ENCODE measurements at regions not wholly inside any gene's neighbourhood (a gene's known extent, or its start where the extent isn't known, plus 50 kb on each side); places are given as distances from the start of the nearest gene placed in this dataset.
A peak's percentile ranks its signal among the peaks of the same experiment; 100 is the strongest.
"Not testable (repeated sequence)": the region's sequence is repeated elsewhere in the genome, so short reads cannot be mapped to it uniquely, and the experiment has no call there.

- DNase-seq: no peak
These were observed 115.8 kb downstream of the MPP7 start for GRCh38 chr10:28186887-28187578.

DNA sequence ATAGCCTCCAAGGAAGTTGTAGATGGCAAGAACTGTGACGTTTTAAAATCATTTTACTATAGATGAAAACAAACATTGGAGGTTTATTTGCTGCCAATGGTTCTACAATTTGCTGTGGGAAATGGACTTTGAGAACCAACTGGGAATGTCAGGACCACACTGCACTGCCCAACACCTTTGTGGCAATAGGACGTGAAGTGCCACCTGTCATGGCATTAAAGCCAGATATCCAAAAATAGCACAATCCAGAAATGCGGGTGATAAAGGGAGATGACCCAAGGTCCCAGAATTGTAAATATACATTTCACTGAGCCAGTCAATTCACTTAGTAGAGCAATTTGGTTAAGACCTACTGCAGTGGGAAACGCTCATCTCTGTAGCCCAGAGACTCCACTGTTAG is 116.4 kb downstream of the MPP7 start:
- DNase-seq: no peak

DNA sequence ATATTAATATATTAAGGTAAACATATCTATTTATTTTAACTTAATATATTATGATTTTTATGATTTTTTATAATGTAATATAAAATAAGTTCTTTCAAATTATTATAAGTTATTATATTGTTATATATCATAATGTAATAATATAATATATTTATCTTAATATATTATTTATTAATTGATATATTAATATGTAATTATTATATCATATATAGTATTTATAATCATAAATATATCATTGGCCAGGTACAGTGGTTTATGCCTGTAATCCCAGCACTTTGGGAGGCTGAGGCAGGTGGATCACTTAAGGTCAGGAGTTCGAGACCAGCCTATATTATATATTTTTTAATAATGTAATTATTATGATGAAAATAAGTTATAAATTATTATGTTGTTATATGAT is 118.1 kb downstream of the MPP7 start:
- DNase-seq: no peak

- no peak for DNase-seq
These were observed 121.3 kb downstream of the MPP7 start for GRCh38 chr10:28181478-28182096.

GRCh38 chr10:28180654-28181053 is 122.2 kb downstream of the MPP7 start:
- no peak for DNase-seq

- DNase-seq: no peak
These were observed 123.1 kb downstream of the MPP7 start for GRCh38 chr10:28179743-28180099.

- peak; percentile 85 for DNase-seq
These were observed 123.7 kb downstream of the MPP7 start for GRCh38 chr10:28179006-28179742.

DNA sequence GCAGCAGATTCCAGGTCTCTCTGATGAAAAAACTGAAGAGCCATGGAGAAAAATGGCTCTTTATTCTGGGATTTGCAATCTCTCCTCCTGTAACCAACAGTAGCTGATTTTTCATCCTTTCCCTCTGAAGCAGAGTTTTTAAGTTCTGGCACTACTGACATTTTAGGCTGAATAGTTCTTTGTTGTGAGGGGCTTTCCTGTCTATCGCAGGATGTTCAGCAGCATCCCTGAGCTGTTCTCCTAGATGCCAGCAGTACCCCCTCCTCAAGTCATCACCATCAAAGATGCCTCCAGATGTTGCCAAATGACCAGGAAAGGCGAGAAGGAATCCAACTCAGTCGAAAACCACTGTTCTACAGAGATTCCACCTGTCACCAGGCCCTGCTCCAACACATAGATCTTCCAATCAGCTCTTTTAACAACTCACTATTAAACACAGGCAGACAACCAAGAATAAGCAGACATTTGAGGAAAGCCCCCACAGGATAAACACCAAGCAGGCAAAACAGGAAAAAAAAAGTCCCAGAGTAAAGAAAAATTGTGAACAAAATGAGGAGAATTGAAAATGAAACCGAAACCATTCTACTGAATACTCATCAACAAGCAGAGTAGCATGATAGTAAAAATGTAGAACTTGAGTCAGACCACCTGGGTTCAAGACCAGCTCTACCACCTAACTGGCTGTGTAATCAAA is 124.8 kb downstream of the MPP7 start:
- peak; percentile 19 for DNase-seq

- not testable (repeated sequence) for DNase-seq
These were observed 126.4 kb downstream of the MPP7 start for GRCh38 chr10:28176498-28176897.

DNA sequence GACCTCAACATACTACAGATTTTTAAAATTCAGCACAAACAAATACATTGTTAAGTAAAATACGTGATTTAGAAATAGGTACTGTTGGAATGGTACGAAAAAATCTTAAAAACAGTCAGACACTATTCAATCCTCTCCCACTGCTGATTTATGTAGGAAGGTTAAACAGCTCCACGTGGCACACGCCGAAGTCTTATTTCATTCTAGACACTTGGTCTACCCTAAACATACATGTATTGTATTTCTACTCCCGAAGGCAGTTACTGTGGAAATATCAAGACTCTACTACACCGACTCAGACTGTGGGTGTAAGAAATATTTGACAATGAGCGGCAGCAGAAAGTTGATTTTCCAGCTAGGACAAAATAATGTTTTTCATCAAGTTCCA is 130.6 kb downstream of the MPP7 start:
- no peak for DNase-seq

- DNase-seq: no peak
These were observed 131.2 kb downstream of the MPP7 start for GRCh38 chr10:28171468-28172222.

DNA sequence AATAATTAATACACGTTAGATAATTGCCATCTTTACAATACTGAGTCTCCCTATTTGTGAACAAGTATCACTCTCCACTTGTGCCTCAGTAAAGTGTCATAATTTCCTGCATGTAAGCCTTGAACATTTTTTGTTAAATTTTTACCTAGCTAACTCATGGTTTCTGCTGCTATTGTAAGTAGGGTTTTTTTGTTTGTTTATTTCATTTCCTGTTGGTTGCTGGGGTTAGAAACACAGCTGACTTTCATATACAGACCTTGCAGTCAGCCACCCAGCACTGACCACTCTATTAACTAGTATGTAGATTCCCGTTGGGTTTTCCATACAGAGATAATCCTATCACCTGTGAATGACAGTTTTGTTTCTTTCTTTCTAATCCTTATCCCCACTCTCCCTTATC is 133.3 kb downstream of the MPP7 start:
- no peak for DNase-seq

GRCh38 chr10:28160866-28161405 is 141.9 kb downstream of the MPP7 start:
- no peak for DNase-seq

- DNase-seq: no peak
These were observed 145.5 kb downstream of the MPP7 start for GRCh38 chr10:28157379-28157778.

GRCh38 chr10:28155726-28156125 is 147.1 kb downstream of the MPP7 start:
- no peak for DNase-seq

- DNase-seq: no peak
These were observed 151.2 kb downstream of the MPP7 start for GRCh38 chr10:28151636-28152035.

DNA sequence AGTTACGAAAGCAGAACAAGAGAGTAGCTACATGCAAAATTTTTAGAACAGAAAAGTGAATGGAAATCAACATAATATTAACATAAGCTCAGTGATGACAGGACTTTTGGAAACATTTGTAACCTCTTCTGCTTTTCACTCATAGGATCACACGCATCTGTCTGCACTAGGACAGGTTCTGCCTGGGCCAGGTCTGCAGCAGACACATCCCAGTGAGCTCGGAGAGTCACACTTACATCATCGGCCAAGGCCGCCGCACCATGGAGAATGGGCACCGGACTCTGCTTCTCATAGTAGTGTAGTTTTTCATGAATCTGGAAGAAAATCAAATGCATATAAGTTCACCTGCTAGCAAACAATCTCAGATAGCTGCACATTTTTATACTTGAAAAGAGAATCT is 150.9 kb upstream of the ODAD2 start:
- no peak for DNase-seq

- no peak for DNase-seq
These were observed 148.8 kb upstream of the ODAD2 start for GRCh38 chr10:28147706-28148105.

- no peak for DNase-seq
These were observed 140.3 kb upstream of the ODAD2 start for GRCh38 chr10:28139138-28139537.

DNA sequence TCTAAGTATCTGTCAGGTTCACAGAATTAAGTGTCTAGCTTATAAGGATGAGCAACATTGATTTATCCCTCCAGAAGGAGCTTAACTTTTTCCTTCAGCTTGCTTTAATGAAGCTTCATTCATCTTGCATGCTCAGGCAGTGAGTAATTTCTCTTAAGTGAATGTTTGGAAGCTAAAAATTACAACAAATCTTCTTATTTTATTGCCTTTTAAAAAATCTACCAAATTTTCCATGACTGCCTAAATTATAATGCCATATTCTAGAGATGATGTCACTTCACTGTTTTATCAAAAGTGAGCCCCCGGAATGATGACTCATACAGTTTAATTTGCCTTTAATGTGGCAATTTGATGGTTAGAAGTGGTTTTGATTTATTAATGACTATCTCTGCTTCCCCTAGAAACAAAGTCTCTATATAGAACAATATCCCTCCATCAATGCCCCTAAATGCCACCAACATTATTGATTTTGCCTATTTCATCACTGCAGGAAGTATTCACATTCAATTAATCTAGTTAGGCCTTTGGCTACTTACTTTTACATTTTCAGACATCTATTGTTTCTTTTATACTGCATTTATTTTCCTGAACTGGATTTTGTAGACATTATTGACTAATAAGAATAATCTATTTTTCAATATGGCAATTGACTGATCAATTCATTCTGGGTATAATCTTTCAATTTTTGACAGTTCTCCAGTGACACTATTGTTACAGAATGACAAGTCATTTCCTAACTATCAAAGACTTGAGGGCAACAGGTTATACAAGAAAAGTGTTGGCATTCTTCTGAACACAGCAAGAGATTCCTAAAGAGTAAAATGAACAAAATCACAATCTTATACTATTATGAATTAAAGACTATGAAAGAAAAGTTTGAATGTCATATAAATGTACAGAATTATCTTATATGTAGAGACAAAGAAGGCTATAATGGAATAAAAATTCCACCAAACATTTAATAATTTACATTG is 139.3 kb upstream of the ODAD2 start:
- DNase-seq: no peak

DNA sequence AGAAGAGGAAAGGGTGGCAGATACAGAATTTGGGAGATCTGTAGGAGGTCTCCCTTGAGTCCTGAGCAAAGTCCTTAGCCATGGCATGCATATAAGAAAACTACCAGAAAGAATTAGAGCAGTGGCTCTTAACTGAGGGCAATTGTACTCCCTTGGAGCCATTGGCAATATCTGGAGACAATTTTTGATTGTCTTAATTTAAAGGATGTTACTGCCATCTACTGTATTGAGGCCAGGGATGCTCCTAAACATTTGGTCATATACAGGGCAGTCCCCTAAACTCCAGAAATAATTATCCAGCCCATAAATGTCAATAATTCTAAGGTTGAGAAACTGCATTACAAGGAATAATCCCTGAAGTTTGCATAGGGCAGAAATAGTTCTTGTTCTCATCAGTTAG is 136.4 kb upstream of the ODAD2 start:
- DNase-seq: no peak
